Uterus (tissue), 3 donors: ENCODE measurements at regions not wholly inside any gene's neighbourhood (a gene's known extent, or its start where the extent isn't known, plus 50 kb on each side); places are given as distances from the start of the nearest gene placed in this dataset. TPM values are rescaled to one million over a fixed set of nuclear protein-coding genes. Genes with fewer than 3 reads are reported as not detected.
A peak's percentile ranks its signal among the peaks of the same experiment; 100 is the strongest.

Experiments
- DNase-seq, 2 donors: peaks; one replicate each; pipeline ENCODE4 v3.0.0-alpha.2; 2019 to 2020
- H3K27ac ChIP-seq, 2 donors: fragments of 200-600 bp; sonication (generic); 1 replicate in 1 of 2; 2 replicates in 1 of 2; pipeline ENCODE4 v1.5.1; 2016 to 2018
- H3K27me3 ChIP-seq, 2 donors: fragments of 200-600 bp; sonication (generic); one replicate each; pipeline ENCODE4 v1.5.1; 2018 to 2019; ENCODE audit warnings: control low read depth in 1 of 2
- H3K36me3 ChIP-seq, 2 donors: fragments of 200-600 bp; sonication (generic); one replicate each; pipeline ENCODE4 v1.5.1; 2019; ENCODE audit warnings: control low read depth in 1 of 2
- H3K4me1 ChIP-seq, 2 donors: fragments of 200-600 bp; sonication (generic); one replicate each; pipeline ENCODE4 v1.5.1; 2018 to 2019; ENCODE audit warnings: control low read depth in 1 of 2
- H3K4me3 ChIP-seq, 2 donors: fragments of 200-600 bp; sonication (generic); 1 replicate in 1 of 2; 2 replicates in 1 of 2; pipeline ENCODE4 v1.5.1; 2018 to 2019; ENCODE audit warnings: mild to moderate bottlenecking in 1 of 2
- H3K9me3 ChIP-seq, 2 donors: fragments of 200-600 bp; sonication (generic); one replicate each; pipeline ENCODE4 v1.5.1; 2019; ENCODE audit warnings: control low read depth in 1 of 2
- CTCF ChIP-seq, 4 experiments: fragments of 200-600 bp in 2 of 4; fragments of 450-650 bp in 2 of 4; sonication (generic) in 2 of 4; IDR thresholded peaks; one replicate each; pipeline ENCODE4 v1.5.1; 2016 to 2019; ENCODE audit warnings: antibody characterized with exemption in 4 of 4, mild to moderate bottlenecking in 2 of 4, moderate library complexity in 1 of 4
- POLR2A ChIP-seq, 2 donors: fragments of 450-650 bp; IDR thresholded peaks; one replicate each; pipeline ENCODE4 v1.6.1; 2016; ENCODE audit warnings: antibody characterized with exemption in 2 of 2, mild to moderate bottlenecking in 1 of 2, moderate library complexity in 1 of 2
- intact Hi-C: fragments of 100-400 bp; cut with DNase I; formaldehyde crosslinking; loops from one replicate; pipeline ENCODE4 v1.15.1; 2023; ENCODE audit warnings: low total_unique reads
- small RNA-seq: library from RNA; depleted of rRNA; stranded (forward); fragments of <200 nt; gene quantifications from one replicate; pipeline ENCODE3, GENCODE V24; 2016
- donor health status: DM: yes; HTN: yes; CAD: no.

DNA sequence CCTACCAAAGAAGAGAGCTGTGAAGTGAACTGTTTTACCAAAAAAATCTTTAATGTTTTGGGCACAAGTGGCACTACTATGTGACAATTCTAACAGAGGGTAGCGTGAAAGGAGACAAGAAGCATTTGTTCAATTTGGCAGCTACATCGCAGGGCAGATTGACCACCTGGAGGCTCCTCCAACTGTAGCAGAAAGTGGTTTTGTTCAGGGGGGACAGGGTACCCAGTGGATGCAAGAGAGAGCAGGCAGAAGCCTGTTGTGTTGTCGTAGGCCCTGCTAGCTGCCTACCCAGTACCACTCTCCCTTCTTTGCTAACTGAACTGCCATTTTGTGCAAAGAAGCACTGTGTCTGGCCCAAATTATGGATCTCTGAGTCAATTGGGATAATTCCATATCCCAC is 54.8 kb upstream of the SYN2 start:
- Histone ChIP-seq H3K27me3 (no peaks in the 10 kb centered on the region), H3K4me3 (no peak overlapping the region), H3K27ac (no peak overlapping the region), H3K4me1 (no peaks in the 10 kb centered on the region), H3K36me3 (no peaks in the 10 kb centered on the region), H3K9me3 (no peaks in the 10 kb centered on the region)
- intact Hi-C loops, result no loop called here
- no peak for TF ChIP-seq POLR2A (IDR thresholded peaks at IDR 0.05)
- no peak for TF ChIP-seq CTCF (IDR thresholded peaks at IDR 0.05)
- no peak for DNase-seq

DNA sequence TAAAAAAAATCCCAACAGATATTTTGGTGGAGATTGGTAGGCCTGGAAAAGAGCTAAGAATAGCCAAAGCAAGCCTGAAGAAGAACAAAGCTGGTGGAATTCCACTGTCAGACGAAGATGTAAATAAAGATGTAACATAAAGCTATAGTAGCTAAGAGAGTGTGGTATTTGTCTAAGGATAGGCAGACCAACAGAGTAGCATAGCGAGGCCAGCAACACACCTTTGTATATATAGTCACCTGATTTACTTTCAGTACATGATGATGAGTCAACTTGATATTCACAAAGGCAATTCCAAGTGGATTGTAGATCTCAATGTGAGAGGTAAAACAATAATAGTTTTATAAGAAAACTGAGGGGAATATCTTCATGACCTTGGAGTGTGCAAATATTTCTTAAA is 53.6 kb upstream of the SYN2 start:
- H3K36me3 ChIP-seq, result no peaks in the 10 kb centered on the region
- DNase-seq, result no peak
- H3K27ac ChIP-seq, result no peak overlapping the region
- intact Hi-C loops, result no loop called here
- no peaks in the 10 kb centered on the region for H3K27me3 ChIP-seq
- H3K4me3 ChIP-seq, result no peak overlapping the region
- H3K9me3 ChIP-seq, result no peaks in the 10 kb centered on the region
- H3K4me1 ChIP-seq, result no peaks in the 10 kb centered on the region
- TF ChIP-seq POLR2A (IDR thresholded peaks at IDR 0.05), result no peak
- no peak for TF ChIP-seq CTCF (IDR thresholded peaks at IDR 0.05)

- Histone ChIP-seq H3K36me3 (no peaks in the 10 kb centered on the region), H3K4me1 (no peaks in the 10 kb centered on the region), H3K27me3 (no peaks in the 10 kb centered on the region), H3K9me3 (no peaks in the 10 kb centered on the region), H3K4me3 (no peak overlapping the region), H3K27ac (no peak overlapping the region)
- intact Hi-C loops, result no loop called here
- TF ChIP-seq CTCF (IDR thresholded peaks at IDR 0.05) (no peak), POLR2A (IDR thresholded peaks at IDR 0.05) (no peak)
- DNase-seq, result no peak
Observed at GRCh38 chr3:11953350-11953749, 50.8 kb upstream of the SYN2 start.

- Histone ChIP-seq H3K27ac (no peak overlapping the region), H3K9me3 (no peaks in the 10 kb centered on the region), H3K4me1 (no peaks in the 10 kb centered on the region), H3K36me3 (no peaks in the 10 kb centered on the region), H3K27me3 (no peaks in the 10 kb centered on the region), H3K4me3 (no peak overlapping the region)
- intact Hi-C loops, result no loop called here
- TF ChIP-seq POLR2A (IDR thresholded peaks at IDR 0.05) (no peak), CTCF (IDR thresholded peaks at IDR 0.05) (no peak)
- DNase-seq, result no peak
Observed at GRCh38 chr3:11953778-11954177, 50.4 kb upstream of the SYN2 start.

- H3K4me3 ChIP-seq, result no peak overlapping the region
- no peak for TF ChIP-seq CTCF (IDR thresholded peaks at IDR 0.05)
- no peak for TF ChIP-seq POLR2A (IDR thresholded peaks at IDR 0.05)
- no peaks in the 10 kb centered on the region for H3K9me3 ChIP-seq
- H3K27me3 ChIP-seq, result no peaks in the 10 kb centered on the region
- H3K4me1 ChIP-seq, result no peaks in the 10 kb centered on the region
- no peak overlapping the region for H3K27ac ChIP-seq
- intact Hi-C loops, result no loop called here
- no peaks in the 10 kb centered on the region for H3K36me3 ChIP-seq
- peak; percentile 21 to 51 for DNase-seq
Observed at GRCh38 chr3:11954312-11954934, 49.8 kb upstream of the SYN2 start.

Small RNA genes lying in the stretch of these regions (small RNA-seq; reads per million reads assigned to genes)
- gene RN7SL147P, result not detected
